ENCODE measurements at regions not wholly inside any gene's neighbourhood (a gene's known extent, or its start where the extent isn't known, plus 50 kb on each side); places are given as distances from the start of the nearest gene placed in this dataset.

DNA sequence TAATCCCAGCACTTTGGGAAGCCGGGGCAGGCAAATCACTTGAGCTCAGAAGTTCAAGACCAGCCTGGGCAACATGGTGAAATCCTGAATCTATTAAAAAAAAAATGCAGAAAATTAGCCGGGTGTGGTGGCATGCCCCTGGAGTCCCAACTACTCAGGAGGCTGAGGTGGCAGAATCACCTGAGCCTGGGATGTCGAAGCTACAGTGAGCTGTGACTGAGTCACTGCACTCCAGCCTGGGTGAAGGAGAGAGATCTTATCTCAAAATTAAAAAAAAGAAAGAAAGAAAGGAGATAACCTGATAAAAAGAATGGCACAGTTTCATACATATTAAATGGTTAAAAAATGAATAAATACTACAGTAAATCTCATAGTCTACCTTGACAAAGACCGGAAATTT lies 123.6 kb upstream of the TNFAIP3 start:
- TF ChIP-seq FOSL1 (IDR thresholded peaks at IDR 0.05; ENCODE audit: insufficient read depth, low read depth, low read length): no peak
- no peak for TF ChIP-seq CBX5 (IDR thresholded peaks at IDR 0.05; ENCODE audit: low read depth, low read length)
- no peak for TF ChIP-seq RFX5 (IDR thresholded peaks at IDR 0.05; ENCODE audit: borderline replicate concordance, low read depth, low read length)
- TF ChIP-seq GABPA (IDR thresholded peaks at IDR 0.05; ENCODE audit: borderline replicate concordance, insufficient read depth, low read length): no peak
- TF ChIP-seq TCF12 (IDR thresholded peaks at IDR 0.05; ENCODE audit: low read depth, low read length): no peak
- Histone ChIP-seq H4K8ac (ENCODE audit: extremely low read depth, insufficient read depth, low read length) (no peak overlapping the region), H2BK15ac (ENCODE audit: low read length) (no peak overlapping the region), H3K23ac (ENCODE audit: insufficient read length) (no peak overlapping the region), H3K4me1 (replicated peaks in 1 of 4; ENCODE audit: control insufficient read depth in 3 of 4, insufficient read depth in 4 of 4, low read length in 3 of 4) (0 out of 7 replicates have a peak, but pooled peaks cover 0 to 3% (median under 1%) of the 10 kb centered on the region in 4 experiments), H3K4ac (replicated peaks; ENCODE audit: insufficient read length, low read depth, low read length) (no peak overlapping the region), H3K79me1 (ENCODE audit: low read depth, low read length) (no peaks in the 10 kb centered on the region), H3K23me2 (ENCODE audit: low read depth, low read length) (no peaks in the 10 kb centered on the region), H4K5ac (ENCODE audit: insufficient read length, low read depth, low read length) (no peak overlapping the region), H2BK20ac (ENCODE audit: low read length) (no peak overlapping the region), H3K18ac (ENCODE audit: extremely low read depth, low read length) (no peak overlapping the region), H2AFZ (ENCODE audit: low read length) (no peak overlapping the region), H2AK5ac (ENCODE audit: low read depth, low read length) (no peak overlapping the region), H4K20me1 (replicated peaks in 1 of 2; ENCODE audit: control insufficient read depth in 1 of 2, insufficient read depth in 2 of 2, low read length in 2 of 2) (no peaks in the 10 kb centered on the region), H3K4me3 (ENCODE audit: extremely low read depth in 1 of 4, insufficient read depth in 2 of 4, low read depth in 3 of 4, low read length in 4 of 4) (no peak overlapping the region), H3K27ac (ENCODE audit: low read depth, low read length) (no peak overlapping the region), H2BK5ac (ENCODE audit: low read depth, low read length) (no peak overlapping the region), H4K91ac (replicated peaks; ENCODE audit: insufficient read length, low read length) (no peak overlapping the region), H3K56ac (replicated peaks; ENCODE audit: insufficient read length, low read depth, low read length) (no peak overlapping the region), H3K36me3 (ENCODE audit: control insufficient read depth in 2 of 4, insufficient read depth in 4 of 4, low read length in 3 of 4) (no peaks in the 10 kb centered on the region), H3K79me2 (ENCODE audit: control insufficient read depth in 1 of 2, insufficient read depth in 2 of 2, low read length in 2 of 2) (no peaks in the 10 kb centered on the region), H3K9me3 (ENCODE audit: insufficient read depth in 2 of 2, low read depth in 1 of 2, low read length in 1 of 2) (no peaks in the 10 kb centered on the region), H3K4me2 (ENCODE audit: insufficient read depth in 1 of 2, low read depth in 2 of 2, low read length in 2 of 2) (no peak overlapping the region), H3K27me3 (replicated peaks in 1 of 4; ENCODE audit: control insufficient read depth in 3 of 4, extremely low read depth in 1 of 4, insufficient read depth in 3 of 4, low read length in 3 of 4) (no peaks in the 10 kb centered on the region), H3K14ac (ENCODE audit: insufficient read length) (no peak overlapping the region), H2BK120ac (replicated peaks; ENCODE audit: low read depth, low read length) (no peak overlapping the region), H3K9ac (replicated peaks in 1 of 4; ENCODE audit: extremely low read depth in 1 of 4, low read depth in 3 of 4, low read length in 3 of 4) (no peak overlapping the region), H2BK12ac (ENCODE audit: low read depth, low read length) (no peak overlapping the region)
- CTCF ChIA-PET (ENCODE audit: partially characterized antibody): interaction anchor here (0.6 to 1.0 kb wide), 2 partner anchors 107 to 127 kb away, joined by 3 to 4 read pairs; no protein-coding TSS in a partner anchor
- WGBS, 2 experiments (ENCODE audit: extremely low coverage in 1 of 2, insufficient coverage in 1 of 2, insufficient read length in 1 of 2, insufficient replicate concordance in 2 of 2, low coverage in 1 of 2, low lambda C conversion rate in 2 of 2, missing lambda C conversion rate in 1 of 2): 98% methylated on average over 3 of the region's 4 CpGs; no CpG with 5 or more reads in 1 of the 2 experiments
- POLR2A ChIA-PET (ENCODE audit: partially characterized antibody): no interaction called here
- FAIRE-seq (no peak), DNase-seq (ENCODE audit: low read depth in 1 of 2, low spot score in 2 of 2) (no peak)

Measured in H1 (cell line).